GM19023 (cell line): ENCODE measurements at regions not wholly inside any gene's neighbourhood (a gene's known extent, or its start where the extent isn't known, plus 50 kb on each side); places are given as distances from the start of the nearest gene placed in this dataset.

Experiments
- ATAC-seq: cut with Tn5 transposase; IDR thresholded peaks from one replicate; pipeline ENCODE4 v1.9.1; 2021; ENCODE audit warnings: mild to moderate bottlenecking, moderate library complexity; ENCODE audit not compliant: unreplicated experiment

DNA sequence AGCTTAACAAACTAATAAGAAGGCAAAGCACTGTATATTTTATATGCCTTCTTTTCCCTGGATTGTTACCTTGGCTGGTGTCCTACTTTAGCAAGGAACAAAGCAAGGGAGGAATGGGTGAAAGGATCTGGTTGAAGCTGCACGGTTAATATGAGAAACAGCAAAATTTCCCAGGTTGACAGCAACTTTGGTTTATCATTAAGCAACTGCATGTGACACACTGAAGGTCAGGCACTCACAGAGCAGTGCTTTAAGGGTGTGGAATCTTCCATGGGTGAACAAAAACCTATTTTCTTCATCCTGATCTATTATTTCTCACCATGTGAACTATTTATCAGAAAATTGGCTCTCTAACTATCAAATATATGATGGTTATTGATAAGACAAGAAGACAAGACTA, 109.0 kb upstream of the ATP10B start:
- ATAC-seq, result no peak

DNA sequence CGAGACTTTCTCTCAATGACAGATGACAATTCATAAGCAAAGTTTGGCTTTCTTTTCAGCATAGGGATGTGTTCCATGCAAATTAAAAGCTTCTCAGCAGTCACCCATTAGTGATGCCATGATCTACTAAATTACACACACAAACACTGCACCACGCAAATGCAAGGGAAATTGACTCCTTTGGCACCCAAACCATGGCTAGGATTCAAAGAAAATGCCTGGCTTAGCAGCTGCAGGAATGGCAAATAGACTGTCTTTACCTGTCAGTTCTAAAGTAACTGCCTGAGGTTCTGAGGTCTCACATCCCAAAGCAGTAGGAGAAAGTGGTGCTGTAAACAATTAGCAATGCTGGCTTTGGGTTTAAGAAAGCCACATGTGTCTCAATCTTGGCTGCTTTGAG, 108.6 kb upstream of the ATP10B start:
- no peak for ATAC-seq

DNA sequence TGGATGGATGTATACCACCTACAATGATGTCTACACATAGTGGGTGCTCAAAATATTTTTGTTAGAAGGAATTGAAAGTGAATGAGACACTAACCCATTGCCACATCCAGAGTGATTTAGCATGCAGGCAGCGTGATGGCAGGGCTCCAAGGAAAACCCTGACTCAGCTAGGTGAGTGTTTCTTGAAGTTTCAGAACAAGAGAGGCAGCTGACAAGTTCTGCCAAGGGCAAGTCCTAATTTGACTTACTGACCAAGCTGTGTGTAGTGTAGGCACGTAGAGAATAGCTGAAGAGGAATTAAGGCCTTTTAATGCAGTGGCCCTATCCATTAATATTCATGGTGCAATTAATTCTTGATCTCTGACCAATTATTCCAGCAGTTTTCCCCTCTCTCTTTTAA, 107.8 kb upstream of the ATP10B start:
- no peak for ATAC-seq

DNA sequence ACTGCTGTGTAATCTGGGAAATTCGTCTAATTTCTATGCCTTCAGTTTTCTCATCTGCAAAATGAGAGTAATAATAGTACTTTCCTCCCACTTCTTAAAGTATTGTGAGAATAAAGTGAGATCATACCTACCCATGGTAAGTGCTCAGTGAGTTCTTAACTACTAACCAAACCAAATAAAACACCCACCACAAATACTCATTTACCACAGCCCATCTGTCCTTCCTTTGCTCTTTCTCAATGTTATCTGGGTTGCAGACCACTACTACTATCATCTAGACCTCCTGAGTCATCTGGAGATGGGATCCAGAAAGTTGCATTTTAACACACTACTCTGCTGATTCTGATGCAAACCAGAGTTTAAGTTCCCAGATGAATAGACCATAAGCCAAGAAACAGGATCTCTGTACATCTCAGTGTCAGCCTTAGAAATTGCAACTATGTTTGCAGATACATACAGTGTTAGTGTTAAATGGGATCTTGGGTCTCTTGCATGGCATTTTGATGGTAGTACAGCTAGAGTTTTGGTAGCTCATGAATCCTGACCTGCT, 105.4 kb upstream of the ATP10B start:
- no peak for ATAC-seq

DNA sequence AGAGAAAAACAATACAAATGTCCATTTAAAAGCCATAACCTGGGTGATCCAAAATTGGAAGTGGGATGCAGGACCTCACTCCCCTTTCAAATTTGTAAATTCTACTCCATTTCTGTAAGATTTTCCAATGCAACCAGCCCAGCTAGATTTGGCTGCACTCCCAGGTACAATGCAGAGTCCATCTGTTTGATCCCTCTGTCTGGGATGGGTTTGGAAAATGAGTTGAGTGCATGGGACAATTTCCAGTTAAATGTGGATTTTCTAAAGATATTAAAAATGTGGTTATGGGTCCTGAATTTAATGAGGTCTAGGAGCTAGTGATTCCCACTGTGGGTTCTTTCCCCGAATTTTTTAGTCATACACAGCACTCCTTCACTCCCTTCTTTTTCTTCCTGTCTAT, 104.0 kb upstream of the ATP10B start:
- no peak for ATAC-seq

DNA sequence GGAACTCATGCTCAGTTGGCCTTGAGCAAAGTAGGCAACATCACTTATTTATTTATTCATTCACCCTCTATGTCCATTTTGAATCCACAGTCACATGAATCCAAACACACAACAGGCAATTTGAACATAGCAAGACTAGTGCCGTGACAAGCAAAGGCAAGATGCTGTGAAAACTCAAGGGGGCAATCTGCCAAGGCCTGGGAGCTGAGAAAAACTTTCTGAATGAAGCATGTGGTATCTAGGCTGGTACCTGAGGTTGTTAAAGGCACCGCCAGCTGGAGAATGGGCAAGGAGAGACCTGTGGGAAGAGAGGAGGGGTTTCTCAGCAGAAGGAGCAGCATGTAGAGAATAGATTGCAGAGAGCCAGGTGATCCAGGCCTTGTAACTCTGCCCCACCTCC, 98.3 kb upstream of the ATP10B start:
- no peak for ATAC-seq

DNA sequence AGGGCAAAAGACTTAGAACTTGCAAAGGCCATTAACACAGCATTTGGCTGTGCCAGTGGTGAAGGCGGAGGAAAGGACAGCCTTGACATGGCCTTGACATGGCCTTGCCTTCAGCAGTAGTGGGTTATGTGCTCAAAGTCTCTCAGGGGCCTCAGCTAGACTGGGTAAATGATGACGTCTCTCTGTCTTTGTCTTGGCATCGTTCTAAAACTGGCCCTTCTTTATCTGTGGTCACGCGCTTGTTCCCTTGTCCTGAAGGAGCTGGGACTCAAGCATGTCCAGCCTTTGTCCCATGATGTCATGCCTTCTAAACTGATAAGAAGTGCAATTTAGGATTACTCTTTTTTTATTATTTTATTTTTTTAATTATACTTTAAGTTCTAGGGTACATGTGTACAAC, 88.7 kb upstream of the ATP10B start:
- ATAC-seq, result no peak

DNA sequence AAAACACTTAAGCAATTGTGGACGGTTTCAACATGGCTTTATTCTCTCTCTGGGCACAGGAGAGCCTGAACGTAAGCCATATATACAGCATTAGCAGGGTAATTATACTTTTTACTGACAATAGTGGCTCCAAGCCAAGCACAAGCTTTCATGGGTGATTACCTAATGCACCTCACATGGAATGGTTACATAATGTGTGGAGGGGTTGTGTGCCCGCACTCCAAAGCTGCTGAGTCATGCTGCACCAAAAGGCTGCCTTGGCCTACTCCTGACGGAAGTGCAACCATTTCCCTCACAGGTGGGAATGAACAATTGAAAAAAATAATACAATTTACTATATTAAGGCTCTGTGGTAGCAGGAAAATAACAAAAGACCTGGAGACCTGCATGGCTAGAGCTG, 86.5 kb upstream of the ATP10B start:
- no peak for ATAC-seq

DNA sequence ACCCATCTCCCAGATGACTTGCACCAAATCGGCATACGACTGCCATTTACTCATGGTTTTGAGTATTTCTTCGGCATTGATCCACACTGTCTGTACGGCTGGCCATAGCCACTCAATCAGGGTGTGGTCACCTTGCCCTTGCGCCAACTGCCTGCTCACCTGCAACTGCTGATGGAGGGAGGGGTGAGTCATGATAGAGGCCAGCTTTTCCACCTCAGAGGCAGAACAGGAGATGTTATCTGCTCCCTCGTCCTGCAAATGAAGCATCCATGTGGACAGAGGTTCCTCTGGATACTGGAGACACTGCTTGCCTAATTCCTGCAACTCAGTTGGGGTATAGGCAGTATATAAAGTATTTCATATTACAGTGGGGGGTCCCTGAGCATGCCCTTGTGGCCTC, 85.6 kb upstream of the ATP10B start:
- no peak for ATAC-seq

DNA sequence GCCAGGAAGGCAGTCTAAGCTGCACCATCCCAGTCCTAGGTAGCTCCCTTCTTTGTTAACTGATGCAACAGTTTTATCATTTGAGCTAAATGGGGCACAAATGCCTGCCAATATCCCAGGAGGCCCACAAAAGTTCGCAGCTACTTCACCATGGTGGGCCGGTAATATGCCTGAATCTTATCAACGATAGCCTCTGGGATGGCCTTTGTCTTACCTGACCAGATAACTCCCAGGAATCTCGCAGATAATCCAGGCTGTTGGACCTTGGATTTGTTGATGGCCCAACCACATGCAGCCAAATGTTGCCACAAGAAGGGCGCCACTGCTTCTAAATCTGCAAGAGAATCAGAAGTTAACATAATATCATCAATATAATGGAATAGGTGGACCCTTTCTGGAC, 83.8 kb upstream of the ATP10B start:
- no peak for ATAC-seq

DNA sequence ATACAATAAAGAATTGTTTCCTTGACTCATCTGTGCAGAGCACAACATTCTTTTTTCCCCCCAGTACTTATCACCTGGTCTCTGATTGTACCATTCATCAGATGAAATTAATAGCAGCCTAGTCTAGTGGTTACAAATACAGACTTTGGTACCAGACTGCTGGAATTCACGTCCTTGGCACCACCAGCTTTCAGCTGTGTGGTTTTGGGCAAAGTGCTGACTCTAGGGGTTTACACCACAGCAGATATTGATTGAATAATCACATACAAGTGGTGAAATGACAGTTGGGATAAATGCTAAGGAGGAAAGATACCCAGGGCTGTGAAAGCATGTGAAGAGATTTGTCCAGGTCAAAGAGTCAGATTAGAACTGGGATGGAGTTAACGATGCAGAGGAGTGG, 79.3 kb upstream of the ATP10B start:
- no peak for ATAC-seq

DNA sequence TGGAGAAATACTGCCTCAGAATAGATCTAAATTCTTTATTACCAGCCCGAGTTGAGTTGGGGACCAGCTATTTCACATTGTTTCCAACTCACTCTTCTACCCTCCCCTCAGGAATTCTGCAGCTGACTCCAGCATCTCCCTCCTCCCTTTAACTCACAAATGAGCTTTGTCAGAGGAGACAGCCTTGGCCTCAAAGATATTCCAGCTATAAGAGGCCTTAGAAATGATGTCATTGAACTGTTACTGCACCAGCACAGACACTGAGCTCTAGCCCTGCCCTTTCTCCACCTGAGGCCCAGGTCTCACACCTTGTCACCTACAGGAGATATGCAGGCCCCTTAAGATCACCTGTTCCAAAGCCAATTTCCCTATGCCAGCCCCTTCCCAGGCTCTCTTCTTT, 78.4 kb upstream of the ATP10B start:
- no peak for ATAC-seq

DNA sequence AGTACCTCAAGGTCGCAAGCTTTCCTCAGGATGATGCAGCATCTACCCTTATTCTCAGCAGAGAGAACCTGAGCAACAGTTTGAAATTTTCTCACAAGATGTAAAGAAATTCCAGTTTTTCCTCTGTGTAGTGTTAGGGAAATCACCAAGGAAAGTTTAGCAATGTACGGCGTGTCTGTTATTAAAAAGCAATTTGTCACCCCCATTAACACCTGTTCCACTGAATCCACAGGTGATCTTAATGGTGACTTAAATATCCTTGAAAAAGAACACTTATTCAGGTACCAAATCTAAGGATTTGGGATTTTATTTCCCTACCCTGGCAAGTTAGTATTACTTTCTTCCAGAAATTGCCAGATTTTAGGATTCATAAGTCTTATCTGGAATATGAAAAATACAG, 77.9 kb upstream of the ATP10B start:
- ATAC-seq, result no peak

DNA sequence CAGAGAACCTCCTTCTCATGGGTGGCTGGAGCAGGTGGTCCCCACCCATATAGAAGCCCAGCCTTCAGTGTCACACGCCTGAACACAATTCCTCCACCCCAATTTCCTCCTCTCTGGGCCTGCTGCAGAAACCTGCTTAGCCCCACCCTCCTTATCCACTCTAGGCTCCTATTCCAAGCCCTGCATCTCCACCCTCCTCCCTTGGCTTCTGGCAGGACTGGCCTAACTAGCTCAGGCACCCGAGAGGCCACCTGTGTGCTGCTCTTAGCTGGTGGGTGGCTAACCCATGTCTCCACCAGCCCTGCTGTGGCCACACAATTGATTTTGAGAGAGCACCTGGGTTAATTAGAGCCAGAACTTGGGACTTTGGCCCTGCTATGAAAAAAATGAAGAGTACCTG, 77.3 kb upstream of the ATP10B start:
- no peak for ATAC-seq

DNA sequence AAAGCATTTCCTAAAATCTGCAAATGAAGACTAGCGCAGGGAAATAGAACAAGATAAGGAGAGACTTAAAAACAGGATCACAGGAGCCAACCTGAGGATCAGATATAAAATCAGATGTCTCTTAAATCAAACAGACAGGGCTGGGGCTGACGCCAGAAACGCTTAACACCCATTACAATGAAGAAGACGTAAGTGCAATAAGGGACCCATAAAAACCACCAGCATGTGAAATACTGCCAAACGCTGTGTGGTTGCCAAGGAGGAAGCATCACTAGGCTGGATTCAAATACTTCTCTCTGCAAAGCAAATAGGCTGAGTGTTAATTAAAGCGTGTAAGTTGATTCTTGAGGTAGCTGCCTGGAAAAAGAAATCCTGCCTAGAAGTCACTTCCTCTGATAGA, 74.4 kb upstream of the ATP10B start:
- ATAC-seq, result no peak

DNA sequence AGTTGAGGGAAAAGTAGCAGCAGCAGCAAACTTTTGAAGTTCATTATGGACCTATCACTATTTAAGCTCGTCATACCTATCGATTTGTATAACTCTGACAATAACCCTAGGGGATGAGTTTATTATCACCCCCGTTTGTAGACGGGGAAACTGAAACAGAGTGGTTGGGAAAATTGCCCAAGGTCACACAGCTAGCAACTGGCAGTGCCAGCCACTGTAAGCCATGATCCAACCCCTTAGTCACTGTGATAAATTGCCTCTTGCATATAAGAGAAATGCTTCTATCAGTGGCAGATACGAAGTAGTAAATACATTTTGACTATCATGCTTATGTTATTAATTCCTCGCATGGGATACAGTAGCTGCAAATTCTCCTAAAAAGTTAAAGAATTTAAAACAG, 73.3 kb upstream of the ATP10B start:
- ATAC-seq, result no peak

DNA sequence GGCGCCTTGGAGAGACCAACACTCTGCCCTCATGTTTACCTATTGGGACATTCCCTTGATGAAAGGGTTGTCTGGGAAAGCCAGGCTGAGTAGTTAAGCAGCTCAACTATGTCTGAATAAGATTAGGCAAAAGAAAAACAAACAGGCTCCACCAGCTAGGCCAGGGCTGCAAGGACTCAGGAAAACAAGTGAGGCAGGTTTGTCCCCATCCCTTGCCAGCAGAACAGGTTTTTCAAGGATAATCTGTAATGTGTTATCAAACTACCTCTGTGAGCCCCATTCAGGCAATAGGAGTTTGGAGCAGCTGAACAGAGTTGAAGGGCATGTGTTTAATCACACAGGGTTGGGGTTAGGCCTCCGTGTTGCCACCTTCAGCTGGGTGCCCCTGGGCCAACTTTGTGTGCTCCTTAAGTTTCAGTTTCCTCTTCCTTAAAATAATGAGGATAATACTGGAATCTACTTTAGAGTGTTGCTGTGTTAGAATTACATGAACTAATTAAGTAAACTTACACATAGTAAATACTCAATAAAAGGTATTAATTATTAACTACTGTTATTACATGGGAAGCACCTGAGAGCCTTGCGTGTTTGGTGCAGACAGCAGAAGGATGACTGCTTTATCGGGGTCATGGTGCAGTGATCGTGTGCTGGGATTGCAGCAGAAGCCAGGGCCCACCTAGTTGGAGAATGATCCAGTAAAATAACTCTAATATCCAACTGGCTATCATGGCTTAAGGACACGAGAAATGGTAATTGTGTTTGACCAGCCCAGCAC, 72.1 kb upstream of the ATP10B start:
- ATAC-seq, result no peak

DNA sequence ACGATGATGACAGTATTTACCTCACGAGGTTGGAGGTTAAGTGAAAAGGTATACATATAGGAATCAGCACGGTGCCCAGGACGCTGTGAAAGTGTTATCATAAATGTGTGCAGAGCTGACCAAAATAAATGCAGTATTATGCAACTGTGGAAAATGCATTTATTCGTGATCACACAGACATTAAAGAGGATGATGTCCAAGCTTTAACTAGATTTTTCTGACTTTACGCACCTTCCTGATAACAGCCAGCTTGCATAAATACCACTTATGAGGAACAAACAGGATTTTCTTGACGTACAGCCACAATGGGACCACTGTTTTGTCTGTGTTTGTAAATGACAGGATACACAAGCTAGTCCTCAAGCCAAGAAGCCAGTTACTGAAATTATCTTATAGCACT, 71.4 kb upstream of the ATP10B start:
- ATAC-seq, result no peak

DNA sequence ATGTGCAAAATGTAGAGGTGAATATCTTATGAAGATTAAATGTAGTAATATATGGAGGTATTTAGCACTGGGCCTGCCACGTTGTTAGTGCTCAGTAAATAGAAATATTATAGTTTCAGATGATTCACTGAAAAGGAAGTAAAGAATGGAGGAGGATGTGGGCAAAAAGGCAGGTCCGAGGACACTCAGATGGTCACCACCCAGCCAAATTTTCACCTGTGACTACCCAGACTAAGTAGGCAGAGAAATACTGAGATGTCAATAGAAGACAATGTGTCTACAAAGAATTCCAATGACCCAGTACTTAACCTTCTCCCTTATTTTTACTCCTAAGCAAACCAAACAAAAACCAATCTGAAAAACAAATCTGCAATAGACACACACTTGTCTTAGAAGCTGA, 70.3 kb upstream of the ATP10B start:
- ATAC-seq, result no peak

DNA sequence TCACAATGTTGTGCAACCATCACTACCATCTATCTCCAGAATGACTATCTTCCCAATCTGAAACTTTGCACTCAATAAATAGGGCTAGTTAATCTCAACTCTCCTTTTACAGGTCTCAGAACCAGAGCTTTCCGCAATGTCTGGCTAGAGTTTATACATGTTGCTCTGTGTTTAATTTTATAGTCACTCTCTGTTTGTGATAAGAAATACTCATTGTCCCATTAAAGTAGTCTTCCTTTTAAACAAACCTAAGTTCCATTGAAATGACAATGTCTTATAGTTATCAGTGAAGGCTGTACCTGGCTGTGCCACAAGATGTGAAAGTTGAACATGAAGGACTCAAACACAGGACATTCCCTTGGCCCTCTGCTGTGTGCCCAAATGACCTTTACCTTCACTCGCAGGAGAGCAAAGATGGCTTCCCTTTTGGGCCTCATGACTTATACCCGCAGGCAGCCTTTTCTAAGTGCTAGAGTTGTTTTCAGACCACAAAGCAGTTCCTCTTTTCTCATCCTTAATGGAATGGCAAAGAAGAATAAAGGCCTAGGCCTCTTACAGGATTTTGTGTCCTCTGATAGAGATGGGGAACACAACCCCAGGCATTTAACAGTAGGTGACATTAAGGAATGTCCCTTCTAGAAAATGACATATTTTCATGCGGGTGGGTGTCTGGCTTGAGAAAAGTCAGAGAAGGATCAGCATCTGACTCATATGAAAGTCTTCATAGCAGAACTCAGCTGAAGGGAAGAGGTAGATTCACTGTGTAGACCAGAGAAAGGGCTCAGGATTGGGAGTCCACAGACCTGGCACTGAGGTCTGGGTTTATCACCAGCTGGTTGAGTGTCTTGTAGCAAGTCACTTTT, 69.6 kb upstream of the ATP10B start:
- no peak for ATAC-seq

DNA sequence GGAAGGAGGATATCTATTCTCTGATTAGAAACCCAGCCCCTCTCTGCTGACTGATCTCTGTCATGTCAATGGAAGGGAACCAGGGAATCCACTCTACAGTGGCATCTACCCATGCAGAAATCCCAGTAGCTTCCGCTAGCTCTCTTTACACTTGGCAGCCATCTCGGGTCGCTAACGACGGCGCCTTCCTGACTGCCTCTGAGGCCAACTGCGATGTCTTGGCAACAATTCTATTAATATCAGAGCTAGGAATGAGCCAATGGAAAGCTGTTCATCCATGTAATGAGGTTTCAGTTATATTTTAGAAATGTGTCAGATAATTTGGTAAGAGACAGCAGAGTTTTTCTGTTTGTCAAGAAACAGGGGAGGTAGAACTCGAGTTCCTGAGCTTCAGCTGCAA, 67.6 kb upstream of the ATP10B start:
- ATAC-seq, result no peak

DNA sequence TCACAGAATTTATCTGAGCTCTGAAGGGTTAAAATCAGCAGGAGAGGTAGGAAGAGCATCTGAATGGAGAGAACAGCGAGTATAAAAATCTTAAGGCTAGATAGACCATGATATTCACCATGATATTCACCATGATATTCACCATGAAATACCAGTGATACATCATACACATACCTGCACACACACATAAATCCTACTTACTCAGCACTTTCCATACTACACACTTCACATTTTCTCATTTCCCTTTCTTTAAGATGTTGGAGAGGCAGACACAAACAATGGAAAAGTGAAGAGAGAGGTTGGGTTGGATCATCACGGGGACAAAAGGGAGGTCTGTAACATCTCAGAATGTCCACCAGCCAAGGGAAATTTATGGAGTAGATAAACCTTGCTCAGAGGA, 66.4 kb upstream of the ATP10B start:
- no peak for ATAC-seq
